Spinal cord (tissue), 9 donors: ENCODE measurements at regions not wholly inside any gene's neighbourhood (a gene's known extent, or its start where the extent isn't known, plus 50 kb on each side); places are given as distances from the start of the nearest gene placed in this dataset.
"Not testable (repeated sequence)": the region's sequence is repeated elsewhere in the genome, so short reads cannot be mapped to it uniquely, and the experiment has no call there.

Experiments
- DNase-seq, 6 donors: peaks; one replicate each; pipeline versions ENCODE4 v3.0.0 to v3.0.0-alpha.2; 2013 to 2015; ENCODE audit warnings: low spot score in 6 of 6, low read depth in 4 of 6
- H3K27ac ChIP-seq: one replicate; pipeline ENCODE4 v1.5.1; 2013; ENCODE audit warnings: low read depth, low read length, control low read depth
- H3K27me3 ChIP-seq: one replicate; pipeline ENCODE4 v1.6.1; 2013; ENCODE audit warnings: low read length; ENCODE audit not compliant: control insufficient read depth, insufficient read depth
- H3K36me3 ChIP-seq: one replicate; pipeline ENCODE4 v1.6.1; 2013; ENCODE audit warnings: low read length; ENCODE audit not compliant: control insufficient read depth, insufficient read depth
- H3K4me1 ChIP-seq: one replicate; pipeline ENCODE4 v1.6.1; 2013; ENCODE audit warnings: low read length; ENCODE audit not compliant: control insufficient read depth, insufficient read depth
- H3K4me3 ChIP-seq: one replicate; pipeline ENCODE4 v1.5.1; 2013; ENCODE audit warnings: low read depth, low read length, control low read depth
- H3K9me3 ChIP-seq: one replicate; pipeline ENCODE4 v1.6.1; 2013; ENCODE audit warnings: low read length; ENCODE audit not compliant: control insufficient read depth, insufficient read depth
- WGBS: methylation state at CpG from one replicate; pipeline ENCODE4 v1.1.5; 2013; ENCODE audit warnings: missing lambda C conversion rate; ENCODE audit not compliant: insufficient coverage; 5-methylcytosine and 5-hydroxymethylcytosine counted together
- donor health status: healthy.

DNA sequence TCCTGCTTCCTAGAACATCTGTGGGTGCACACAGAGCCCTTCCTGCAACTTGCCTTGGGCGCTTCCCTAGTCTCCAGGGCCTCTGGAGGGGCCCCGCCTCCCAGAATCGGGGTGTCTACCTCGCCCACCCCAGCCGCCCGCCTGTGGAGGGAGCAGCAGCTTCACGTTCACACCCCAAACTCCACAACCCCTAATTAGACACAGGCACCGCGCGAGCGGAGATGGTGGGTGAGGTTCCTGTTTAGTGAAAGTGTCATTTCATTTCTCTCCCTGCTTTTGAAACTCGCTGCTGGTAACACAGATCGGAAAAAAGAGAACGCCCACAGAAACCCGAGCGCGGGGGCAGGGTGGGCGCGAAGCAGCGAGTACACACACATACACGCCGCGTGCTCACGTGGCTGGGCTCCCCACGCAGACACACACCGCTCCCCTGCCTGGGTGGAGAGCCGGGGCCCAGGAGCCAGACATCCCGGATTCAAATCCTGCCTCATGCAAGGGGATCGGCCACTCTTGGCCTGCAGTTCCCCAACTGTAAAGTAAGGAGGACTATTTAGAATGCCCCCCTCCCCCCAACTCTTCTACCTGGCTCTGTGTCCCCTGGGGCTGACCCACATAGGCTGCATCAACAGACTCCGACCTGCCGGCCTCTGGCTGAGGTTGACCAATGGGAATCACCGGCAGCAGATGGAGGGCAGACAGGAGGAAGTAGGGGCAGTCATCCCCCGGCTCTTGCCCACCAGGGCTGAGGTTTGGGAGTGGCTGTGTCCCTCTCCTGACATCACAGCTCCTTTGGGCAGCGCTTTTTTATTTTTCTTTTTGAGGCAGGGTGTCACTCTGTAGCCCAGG lies 79.2 kb upstream of the NCOR2 start:
- H3K4me1 ChIP-seq = peaks cover 23% of the 10 kb centered on the region
- no peaks in the 10 kb centered on the region for H3K36me3 ChIP-seq
- no peak overlapping the region for H3K4me3 ChIP-seq
- no peak overlapping the region for H3K27ac ChIP-seq
- no peaks in the 10 kb centered on the region for H3K27me3 ChIP-seq
- DNase-seq = peak in 1 of 6 donors; percentile 40
- 50% methylated on average over 21 of the region's 34 CpGs for WGBS
- H3K9me3 ChIP-seq = no peaks in the 10 kb centered on the region

DNA sequence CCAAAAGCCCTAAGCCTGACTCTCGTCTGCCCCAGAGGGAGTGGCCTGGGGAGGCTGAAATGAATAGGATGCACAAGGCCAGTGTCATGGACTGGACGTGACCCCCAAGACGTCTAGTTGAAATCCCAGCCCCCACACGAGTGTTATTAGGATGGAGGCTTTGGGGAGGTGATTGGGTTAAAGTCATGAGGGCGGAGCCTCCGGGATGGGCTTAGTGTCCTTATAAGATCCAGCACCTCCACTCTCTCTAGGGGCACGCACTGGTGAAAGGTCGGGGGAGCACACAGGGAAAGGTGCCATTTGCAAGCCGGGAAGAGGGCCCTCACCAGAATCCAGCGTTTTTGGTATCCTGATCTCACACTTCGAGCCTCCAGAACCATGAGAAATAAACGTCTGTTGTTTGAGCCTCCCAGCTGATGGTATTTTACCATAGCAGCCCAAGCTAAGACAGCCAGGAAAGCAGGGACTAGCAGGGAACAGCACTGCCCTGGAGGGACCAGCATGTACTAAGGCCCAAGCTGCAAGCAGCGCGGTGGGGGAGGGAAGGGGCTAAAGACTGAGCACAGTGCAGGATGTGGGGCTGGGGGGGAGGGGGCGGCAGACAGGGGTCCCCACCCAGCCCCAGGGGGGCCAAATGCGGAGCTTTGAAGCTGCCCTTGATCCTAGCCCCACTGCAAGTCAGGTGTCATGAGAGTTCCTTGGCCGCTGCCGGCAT lies 78.3 kb upstream of the NCOR2 start:
- no peak for DNase-seq
- WGBS = 62% methylated on average over 14 of the region's 18 CpGs
- Histone ChIP-seq H3K9me3 (no peaks in the 10 kb centered on the region), H3K4me3 (no peak overlapping the region), H3K27me3 (no peaks in the 10 kb centered on the region), H3K36me3 (no peaks in the 10 kb centered on the region), H3K4me1 (peaks cover 14% of the 10 kb centered on the region), H3K27ac (no peak overlapping the region)

DNA sequence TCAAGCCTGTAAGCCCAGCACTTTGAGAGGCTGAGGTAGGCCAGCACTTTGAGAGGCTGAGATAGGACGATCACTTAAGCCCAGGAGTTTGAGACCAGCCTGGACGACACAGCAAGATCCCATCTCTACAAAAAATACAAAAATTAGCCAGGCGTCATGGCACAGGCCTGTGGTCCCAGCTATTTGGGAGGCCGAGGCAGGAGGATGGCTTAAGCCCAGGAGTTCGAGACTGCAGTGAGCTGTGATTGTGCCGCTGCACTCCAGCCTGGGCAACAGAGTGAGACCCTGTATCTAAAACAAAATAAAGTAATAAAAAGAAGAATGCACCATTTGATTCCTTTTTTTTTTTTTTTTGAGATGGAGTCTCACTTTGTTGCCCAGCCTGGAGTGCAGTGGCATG lies 76.4 kb upstream of the NCOR2 start:
- WGBS = 100% methylated on average over 5 of the region's 6 CpGs
- DNase-seq, H3K36me3 ChIP-seq, H3K27me3 ChIP-seq, H3K9me3 ChIP-seq, H3K4me3 ChIP-seq, H3K27ac ChIP-seq: not testable (repeated sequence)
- H3K4me1 ChIP-seq = peaks cover 18% of the 10 kb centered on the region

DNA sequence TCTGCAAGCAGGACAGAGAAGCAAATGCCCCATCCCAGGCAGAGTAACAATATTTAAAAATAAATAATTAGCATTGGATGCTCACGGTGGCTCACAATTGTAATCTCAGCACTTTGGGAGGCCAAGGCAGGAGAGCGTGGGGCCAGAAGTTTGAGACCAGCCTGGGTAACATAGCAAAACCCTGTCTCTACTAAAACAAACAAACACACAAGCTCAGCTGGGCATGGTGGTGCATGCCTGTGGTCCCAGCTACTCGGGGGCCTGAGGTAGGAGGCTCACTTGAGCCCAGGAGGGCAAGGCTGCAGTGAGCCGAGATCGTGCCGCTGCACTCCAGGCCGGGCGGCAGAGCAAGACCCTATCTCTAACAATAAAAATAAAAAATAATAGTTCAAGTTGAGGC lies 74.7 kb upstream of the NCOR2 start:
- DNase-seq = no peak
- Histone ChIP-seq H3K4me1 (peaks cover 22% of the 10 kb centered on the region), H3K4me3 (no peak overlapping the region), H3K9me3 (no peaks in the 10 kb centered on the region), H3K27me3 (no peaks in the 10 kb centered on the region), H3K27ac (no peak overlapping the region), H3K36me3 (no peaks in the 10 kb centered on the region)
- WGBS = 50% methylated on average over 1 of the region's 8 CpGs

DNA sequence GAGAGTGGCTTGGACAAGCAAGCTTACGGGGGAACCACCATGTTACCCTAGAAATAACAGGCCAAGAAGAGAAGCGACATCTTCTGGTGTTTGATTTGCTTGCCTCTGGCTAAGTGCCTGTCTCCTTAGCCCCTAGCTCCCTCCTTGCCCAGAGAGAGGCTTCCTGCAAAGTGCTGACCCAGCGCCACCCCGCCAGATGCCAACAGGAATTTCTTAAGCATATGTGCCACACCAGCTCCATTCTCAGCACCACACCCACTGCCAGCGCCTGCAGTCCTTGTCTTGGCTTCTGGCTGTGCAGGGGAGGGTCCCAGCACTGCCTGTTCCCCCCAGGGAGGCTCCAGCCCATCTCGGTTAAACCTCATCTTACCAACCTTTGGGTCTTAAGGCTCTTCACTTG lies 74.2 kb upstream of the NCOR2 start:
- WGBS = 69% methylated on average over 6 of the region's 6 CpGs

DNA sequence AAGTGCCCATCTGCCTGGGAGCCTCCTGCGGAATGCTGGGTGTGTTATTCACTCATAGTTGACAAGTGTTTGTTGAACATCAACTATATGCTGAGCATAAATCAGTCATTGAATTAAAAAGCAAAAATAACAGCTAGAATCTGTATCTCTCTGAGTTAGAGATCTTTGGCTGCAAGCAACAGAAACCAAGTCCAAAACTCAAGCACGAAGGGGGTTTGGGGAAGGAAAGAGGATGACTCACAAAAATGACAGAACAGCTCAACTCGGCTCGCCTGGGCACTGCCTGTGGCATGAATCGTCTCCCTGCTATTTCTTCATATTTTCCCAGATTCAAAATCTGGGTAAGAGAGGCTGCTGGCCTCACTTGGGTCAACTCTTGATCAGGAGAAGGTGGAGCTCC lies 72.6 kb upstream of the NCOR2 start:
- peak in 1 of 6 donors; percentile 52 for DNase-seq
- Histone ChIP-seq H3K27me3 (no peaks in the 10 kb centered on the region), H3K27ac (no peak overlapping the region), H3K36me3 (no peaks in the 10 kb centered on the region), H3K9me3 (no peaks in the 10 kb centered on the region), H3K4me3 (no peak overlapping the region), H3K4me1 (peaks cover 11% of the 10 kb centered on the region)
- 80% methylated on average over 4 of the region's 5 CpGs for WGBS

More for the DNA sequence above, 74.2 kb upstream of the NCOR2 start:
- no peaks in the 10 kb centered on the region for H3K36me3 ChIP-seq
- no peak overlapping the region for H3K4me3 ChIP-seq
- H3K27ac ChIP-seq = no peak overlapping the region
- H3K9me3 ChIP-seq = no peaks in the 10 kb centered on the region
- H3K27me3 ChIP-seq = no peaks in the 10 kb centered on the region
- DNase-seq = no peak
- peaks cover 19% of the 10 kb centered on the region for H3K4me1 ChIP-seq

DNA sequence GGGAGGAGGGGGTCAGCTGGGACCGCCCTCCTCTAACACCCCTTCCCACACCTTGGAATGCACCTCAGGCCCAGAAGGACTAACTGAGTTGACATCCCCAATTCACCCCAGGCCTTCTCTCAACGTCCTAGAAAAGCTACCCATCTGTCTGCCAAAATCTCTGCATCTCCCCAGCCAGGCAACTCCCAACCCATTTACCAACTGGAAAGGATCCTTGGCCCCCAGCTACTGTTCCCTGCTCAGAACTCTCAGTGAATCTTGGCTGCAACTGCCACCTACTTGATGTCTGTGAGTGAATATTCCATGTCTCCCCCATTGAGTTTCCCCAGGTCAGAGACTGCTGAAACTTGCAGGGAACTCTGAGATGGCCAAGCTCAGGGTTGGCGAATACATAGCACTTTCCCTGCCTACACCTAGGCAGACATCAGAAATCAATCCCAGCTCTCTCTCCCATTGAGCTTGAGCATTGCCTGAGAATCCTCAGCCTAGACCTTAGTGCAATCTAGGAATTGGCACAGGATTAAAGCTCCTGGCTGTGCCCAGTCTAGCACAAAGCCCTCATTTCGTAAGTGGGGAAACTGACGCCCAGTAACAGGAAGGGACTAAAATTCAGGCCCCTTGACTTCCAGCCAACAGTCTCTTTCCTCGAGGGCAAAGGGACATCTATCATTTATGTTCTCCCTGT lies 71.9 kb upstream of the NCOR2 start:
- Histone ChIP-seq H3K9me3 (no peaks in the 10 kb centered on the region), H3K4me3 (no peak overlapping the region), H3K4me1 (peaks cover 11% of the 10 kb centered on the region), H3K27ac (no peak overlapping the region), H3K36me3 (no peaks in the 10 kb centered on the region), H3K27me3 (no peaks in the 10 kb centered on the region)
- peak in 2 of 6 donors; percentile 35 to 62 for DNase-seq
- WGBS = 33% methylated on average over 3 of the region's 6 CpGs

DNA sequence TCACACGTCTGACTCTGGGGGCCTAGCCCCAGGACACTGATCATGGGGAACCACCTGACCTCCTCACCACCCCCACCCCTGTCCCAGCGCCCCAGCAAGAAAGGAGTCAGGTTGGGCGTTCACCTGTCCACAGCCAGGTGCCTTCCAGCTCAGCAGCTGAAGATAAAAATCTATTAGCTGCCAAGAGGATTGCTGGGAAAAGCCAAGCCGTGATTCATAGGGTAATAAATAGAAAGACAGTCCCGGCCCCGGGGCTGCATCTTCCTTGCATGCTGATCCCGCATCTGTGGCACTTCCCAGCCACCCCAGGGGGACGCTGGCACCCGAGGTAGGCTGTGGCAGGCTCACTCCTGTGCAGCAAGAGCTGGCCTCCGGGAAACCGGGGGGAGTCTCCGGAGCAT lies 70.2 kb upstream of the NCOR2 start:
- no peaks in the 10 kb centered on the region for H3K9me3 ChIP-seq
- peaks cover 14% of the 10 kb centered on the region for H3K4me1 ChIP-seq
- peak in 1 of 6 donors; percentile 36 for DNase-seq
- H3K27ac ChIP-seq = no peak overlapping the region
- no peak overlapping the region for H3K4me3 ChIP-seq
- H3K36me3 ChIP-seq = no peaks in the 10 kb centered on the region
- no peaks in the 10 kb centered on the region for H3K27me3 ChIP-seq
- 62% methylated on average over 11 of the region's 12 CpGs for WGBS

DNA sequence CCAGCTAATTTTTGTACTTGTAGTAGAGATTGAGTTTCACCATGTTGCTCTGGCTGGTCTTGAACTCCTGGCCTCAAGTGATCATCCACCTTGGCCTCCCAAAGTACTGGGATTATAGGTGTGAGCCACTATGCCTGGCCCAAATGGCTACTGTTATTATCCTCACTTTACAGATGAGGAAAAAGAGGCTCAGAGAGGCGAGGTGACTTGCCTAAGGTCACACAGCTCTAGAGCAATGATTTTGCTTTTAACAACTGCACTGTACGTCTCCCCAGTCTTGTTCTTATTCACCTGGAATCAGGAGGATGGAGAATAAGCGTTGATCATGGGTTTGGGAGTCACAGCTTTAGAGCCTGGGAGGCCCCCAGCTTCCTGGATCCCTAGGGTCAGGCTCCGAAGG lies 69.8 kb upstream of the NCOR2 start:
- 96% methylated on average over 2 of the region's 4 CpGs for WGBS
- H3K4me1 ChIP-seq = peaks cover 18% of the 10 kb centered on the region

More for the DNA sequence above, 69.8 kb upstream of the NCOR2 start:
- no peak overlapping the region for H3K27ac ChIP-seq
- no peaks in the 10 kb centered on the region for H3K9me3 ChIP-seq
- peaks cover under 1% of the 10 kb centered on the region for H3K36me3 ChIP-seq
- no peak for DNase-seq
- H3K27me3 ChIP-seq = no peaks in the 10 kb centered on the region
- H3K4me3 ChIP-seq = no peak overlapping the region
